GM12878 (cell line): ENCODE measurements at regions not wholly inside any gene's neighbourhood (a gene's known extent, or its start where the extent isn't known, plus 50 kb on each side); places are given as distances from the start of the nearest gene placed in this dataset.

Source experiments
- ATAC-seq: fragments of 200-7000 bp; cut with Tn5 transposase; 3 replicates; pipeline ENCODE4 v1.9.1; 2020; ENCODE audit warnings: mild to moderate bottlenecking, moderate library complexity
- BruUV-seq: library from RNA; stranded (reverse); fragments of 400-500 nt; replicated peaks from 2 replicates; lab custom pipeline; 2021; lab: Mats Ljungman, UMichigan
- CTCF ChIA-PET: fragments of 300-600 bp; sonication (Branson Sonifier 250); formaldehyde crosslinking; extraction: SDS; loops from one replicate; lab custom pipeline; 2021; ENCODE audit warnings: inconsistent platforms; lab: Yijun Ruan, JAX
- POLR2A ChIA-PET: fragments of 350-600 bp; formaldehyde crosslinking; extraction: SDS; loops from one replicate; lab custom pipeline; 2021; ENCODE audit warnings: inconsistent platforms; lab: Charles Lee
- RAD21 ChIA-PET: fragments of 300-600 bp; sonication (Branson Sonifier 250); formaldehyde crosslinking; loops from one replicate; lab custom pipeline; 2023; ENCODE audit warnings: antibody characterized with exemption; ENCODE audit not compliant: unreplicated experiment; lab: Charles Lee
- SMC1A ChIA-PET: fragments of 300-600 bp; sonication (Branson Sonifier 250); formaldehyde crosslinking; loops from one replicate; lab custom pipeline; 2023; ENCODE audit not compliant: unreplicated experiment, uncharacterized antibody; lab: Charles Lee
- DNase-seq: peaks from one replicate; pipeline ENCODE4 v3.0.0-alpha.2; 2011; ENCODE audit warnings: low read depth, low spot score
- FAIRE-seq: peaks from 3 replicates; lab custom pipeline; 2011; peaks lifted over from hg19 to GRCh38; lab: Jason Lieb, UNC
- H2AFZ ChIP-seq: 2 replicates; pipeline ENCODE4 v1.6.0; 2011; ENCODE audit warnings: low read depth, low read length, control low read depth; ENCODE audit not compliant: control insufficient read depth
- H3K27ac ChIP-seq: 2 replicates; pipeline ENCODE4 v1.5.1; 2011; ENCODE audit warnings: control low read depth; ENCODE audit not compliant: control insufficient read depth, insufficient read depth
- H3K27me3 ChIP-seq, 2 experiments: replicated peaks in 1 of 2; 2 replicates each; pipeline versions ENCODE4 v1.6.0 to v1.6.1; 2011; ENCODE audit warnings: low read length in 1 of 2; ENCODE audit not compliant: control insufficient read depth in 2 of 2, insufficient read depth in 2 of 2
- H3K36me3 ChIP-seq, 2 experiments: 2 replicates each; pipeline ENCODE4 v1.5.1; 2011; ENCODE audit warnings: low read length in 1 of 2; ENCODE audit not compliant: control insufficient read depth in 2 of 2, insufficient read depth in 2 of 2
- H3K4me1 ChIP-seq: 2 replicates; pipeline ENCODE4 v1.6.1; 2011; ENCODE audit warnings: mild to moderate bottlenecking, low read length, moderate library complexity, mixed read lengths; ENCODE audit not compliant: control insufficient read depth, insufficient read depth
- H3K4me2 ChIP-seq: 2 replicates; pipeline ENCODE4 v1.6.0; 2011; ENCODE audit warnings: control low read depth; ENCODE audit not compliant: control insufficient read depth, insufficient read depth
- H3K4me3 ChIP-seq: fragments of 200-600 bp; sonication (generic); 2 replicates; pipeline ENCODE4 v1.5.1; 2016
- H3K79me2 ChIP-seq: 2 replicates; pipeline ENCODE4 v1.6.0; 2011; ENCODE audit warnings: low read length; ENCODE audit not compliant: control insufficient read depth, insufficient read depth
- H3K9ac ChIP-seq: 2 replicates; pipeline ENCODE4 v1.8.0; 2011; ENCODE audit warnings: low read length, control low read depth, mixed read lengths; ENCODE audit not compliant: control insufficient read depth, insufficient read depth
- H3K9me3 ChIP-seq: replicated peaks from 3 replicates; pipeline ENCODE4 v1.5.1; 2011; ENCODE audit warnings: mild to moderate bottlenecking, low read length; ENCODE audit not compliant: control insufficient read depth, insufficient read depth
- H4K20me1 ChIP-seq: 2 replicates; pipeline ENCODE4 v1.6.0; 2011; ENCODE audit not compliant: control insufficient read depth, insufficient read depth
- CBFB ChIP-seq: IDR thresholded peaks from 2 replicates; pipeline ENCODE4 v1.6.1; 2016; ENCODE audit warnings: antibody characterized with exemption, low read depth
- FOXK2 ChIP-seq: fragments of 450-650 bp; IDR thresholded peaks from 2 replicates; pipeline ENCODE4 v1.6.1; 2017; ENCODE audit warnings: mild to moderate bottlenecking, moderate library complexity
- GABPA ChIP-seq: IDR thresholded peaks from 2 replicates; pipeline ENCODE4 v1.6.1; 2014; ENCODE audit warnings: antibody characterized with exemption, low read depth, mild to moderate bottlenecking, inconsistent platforms
- MEF2A ChIP-seq: IDR thresholded peaks from 2 replicates; pipeline ENCODE4 v1.6.1; 2011; ENCODE audit warnings: low read depth, mild to moderate bottlenecking, low read length, moderate library complexity; ENCODE audit not compliant: insufficient read depth
- MXI1 ChIP-seq: fragments of 150-350 bp; IDR thresholded peaks from 2 replicates; pipeline ENCODE4 v1.6.1; 2011; ENCODE audit warnings: low read depth, mild to moderate bottlenecking, inconsistent platforms, low read length, improper control_type of control experiment
- MYB ChIP-seq: fragments of 150-350 bp; IDR thresholded peaks from 2 replicates; pipeline ENCODE4 v1.6.1; 2014; ENCODE audit warnings: mild to moderate bottlenecking, low read depth, low read length, borderline replicate concordance
- PKNOX1 ChIP-seq: fragments of 450-650 bp; IDR thresholded peaks from 2 replicates; pipeline ENCODE4 v1.6.1; 2016; ENCODE audit warnings: mild to moderate bottlenecking
- RBBP5 ChIP-seq: fragments of 200-600 bp; sonication (generic); conservative IDR thresholded peaks from 2 replicates; pipeline ENCODE4 v1.6.1; 2016
- SMAD1 ChIP-seq: fragments of 450-650 bp; IDR thresholded peaks from 2 replicates; pipeline ENCODE4 v1.6.1; 2018; ENCODE audit warnings: mild to moderate bottlenecking, low read depth; ENCODE audit not compliant: partially characterized antibody
- SMAD5 ChIP-seq: IDR thresholded peaks from 2 replicates; pipeline ENCODE4 v1.6.1; 2016; ENCODE audit warnings: antibody characterized with exemption, low read depth
- TAF1 ChIP-seq: IDR thresholded peaks from 2 replicates; pipeline ENCODE4 v1.6.1; 2011; ENCODE audit warnings: mild to moderate bottlenecking, low read depth, low read length, borderline replicate concordance
- TCF7 ChIP-seq: IDR thresholded peaks from 2 replicates; pipeline ENCODE4 v1.6.1; 2014; ENCODE audit warnings: antibody characterized with exemption, borderline replicate concordance
- ZBTB4 ChIP-seq: fragments of 450-650 bp; formaldehyde crosslinking; IDR thresholded peaks from 2 replicates; pipeline ENCODE4 v1.4.0; 2022; ENCODE audit warnings: mild to moderate bottlenecking, moderate library complexity
- in situ Hi-C: fragments of 300-500 bp; cut with MboI; formaldehyde crosslinking; loops from 9 replicates; pipeline ENCODE4 v1.14.3; 2018; ENCODE audit warnings: mixed read lengths
- intact Hi-C: fragments of 100-400 bp; cut with micrococcal nuclease; formaldehyde crosslinking; loops from one replicate; pipeline ENCODE4 v1.14.2; 2022; ENCODE audit not compliant: unreplicated experiment
- TF ChIP-seq, protein P1 (sequence below): fragments of 450-650 bp; formaldehyde crosslinking; IDR thresholded peaks from 2 replicates; pipeline ENCODE4 v1.5.0; 2022; ENCODE audit warnings: mild to moderate bottlenecking, missing genetic modification characterization

- Histone ChIP-seq H2AFZ (no peak overlapping the region), H3K79me2 (no peaks in the 10 kb centered on the region), H4K20me1 (no peaks in the 10 kb centered on the region), H3K4me3 (no peak overlapping the region), H3K4me2 (no peak overlapping the region), H3K36me3 (no peaks in the 10 kb centered on the region), H3K9ac (no peak overlapping the region), H3K27me3 (no peaks in the 10 kb centered on the region), H3K27ac (no peak overlapping the region), H3K4me1 (no peaks in the 10 kb centered on the region), H3K9me3 (peaks cover 4% of the 10 kb centered on the region; the same call in 1 of the 3 replicates)
- no TSS peak for BruUV-seq
- FAIRE-seq, result no peak
- intact Hi-C loops, result no loop called here
- in situ Hi-C loops, result no loop called here
- RAD21 ChIA-PET, result interaction anchor here (0.7 to 1.2 kb wide), 2 partner anchors 25 to 128 kb away, joined by 3 to 4 read pairs; no protein-coding TSS in a partner anchor
- SMC1A ChIA-PET, result interaction anchor here (0.7 to 2.8 kb wide), 7 partner anchors 13 to 55 kb away, joined by 3 to 10 read pairs (median 6); no protein-coding TSS in a partner anchor
- no peak for ATAC-seq
- POLR2A ChIA-PET, result no interaction called here
- no peak for DNase-seq
- CTCF ChIA-PET, result interaction anchor here (0.6 to 1.6 kb wide), 2 partner anchors 15 to 30 kb away, joined by 4 to 8 read pairs; no protein-coding TSS in a partner anchor
- TF ChIP-seq TCF7, result no peak
- TF ChIP-seq MXI1, result no peak
- TF ChIP-seq FOXK2, result no peak
- TF ChIP-seq TAF1, result no peak
- TF ChIP-seq SMAD5, result no peak
- no peak for TF ChIP-seq MEF2A
- no peak for TF ChIP-seq SMAD1
- TF ChIP-seq, protein P1, sequence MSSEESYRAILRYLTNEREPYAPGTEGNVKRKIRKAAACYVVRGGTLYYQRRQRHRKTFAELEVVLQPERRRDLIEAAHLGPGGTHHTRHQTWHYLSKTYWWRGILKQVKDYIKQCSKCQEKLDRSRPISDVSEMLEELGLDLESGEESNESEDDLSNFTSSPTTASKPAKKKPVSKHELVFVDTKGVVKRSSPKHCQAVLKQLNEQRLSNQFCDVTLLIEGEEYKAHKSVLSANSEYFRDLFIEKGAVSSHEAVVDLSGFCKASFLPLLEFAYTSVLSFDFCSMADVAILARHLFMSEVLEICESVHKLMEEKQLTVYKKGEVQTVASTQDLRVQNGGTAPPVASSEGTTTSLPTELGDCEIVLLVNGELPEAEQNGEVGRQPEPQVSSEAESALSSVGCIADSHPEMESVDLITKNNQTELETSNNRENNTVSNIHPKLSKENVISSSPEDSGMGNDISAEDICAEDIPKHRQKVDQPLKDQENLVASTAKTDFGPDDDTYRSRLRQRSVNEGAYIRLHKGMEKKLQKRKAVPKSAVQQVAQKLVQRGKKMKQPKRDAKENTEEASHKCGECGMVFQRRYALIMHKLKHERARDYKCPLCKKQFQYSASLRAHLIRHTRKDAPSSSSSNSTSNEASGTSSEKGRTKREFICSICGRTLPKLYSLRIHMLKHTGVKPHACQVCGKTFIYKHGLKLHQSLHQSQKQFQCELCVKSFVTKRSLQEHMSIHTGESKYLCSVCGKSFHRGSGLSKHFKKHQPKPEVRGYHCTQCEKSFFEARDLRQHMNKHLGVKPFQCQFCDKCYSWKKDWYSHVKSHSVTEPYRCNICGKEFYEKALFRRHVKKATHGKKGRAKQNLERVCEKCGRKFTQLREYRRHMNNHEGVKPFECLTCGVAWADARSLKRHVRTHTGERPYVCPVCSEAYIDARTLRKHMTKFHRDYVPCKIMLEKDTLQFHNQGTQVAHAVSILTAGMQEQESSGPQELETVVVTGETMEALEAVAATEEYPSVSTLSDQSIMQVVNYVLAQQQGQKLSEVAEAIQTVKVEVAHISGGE (CRISPR knock-in tag), result no peak
- TF ChIP-seq CBFB, result no peak
- no peak for TF ChIP-seq ZBTB4 (CRISPR knock-in tag)
- TF ChIP-seq RBBP5, result no peak
- TF ChIP-seq GABPA, result no peak
- TF ChIP-seq PKNOX1, result no peak
- TF ChIP-seq MYB, result no peak
These were observed 136.3 kb upstream of the NR3C1 start for GRCh38 chr5:143539742-143540141.
